ENCODE measurements at regions not wholly inside any gene's neighbourhood (a gene's known extent, or its start where the extent isn't known, plus 50 kb on each side); places are given as distances from the start of the nearest gene placed in this dataset.

DNA sequence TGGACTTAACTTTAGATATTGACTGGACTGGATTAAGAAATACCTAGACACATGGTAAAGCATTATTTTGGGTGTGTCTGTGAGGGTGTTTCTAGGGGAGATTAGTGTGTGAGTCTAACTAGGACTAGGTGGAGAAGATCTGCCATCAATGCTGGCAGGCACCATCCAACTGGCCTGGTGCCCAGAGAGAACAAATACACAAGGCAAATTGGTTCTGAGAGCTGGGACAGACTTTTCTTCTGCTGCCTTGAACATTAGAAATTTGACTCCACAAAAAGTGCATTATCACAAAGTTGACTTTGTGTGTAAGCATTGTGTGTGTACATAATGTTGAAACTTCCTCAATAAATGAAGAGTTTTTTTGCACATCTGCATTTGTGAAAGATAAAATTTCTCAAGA is 522.1 kb downstream of the SUCLA2 start:
- no peak for TF ChIP-seq EZH2 (IDR thresholded peaks at IDR 0.05; ENCODE audit: low read depth)
- TF ChIP-seq, protein P1, sequence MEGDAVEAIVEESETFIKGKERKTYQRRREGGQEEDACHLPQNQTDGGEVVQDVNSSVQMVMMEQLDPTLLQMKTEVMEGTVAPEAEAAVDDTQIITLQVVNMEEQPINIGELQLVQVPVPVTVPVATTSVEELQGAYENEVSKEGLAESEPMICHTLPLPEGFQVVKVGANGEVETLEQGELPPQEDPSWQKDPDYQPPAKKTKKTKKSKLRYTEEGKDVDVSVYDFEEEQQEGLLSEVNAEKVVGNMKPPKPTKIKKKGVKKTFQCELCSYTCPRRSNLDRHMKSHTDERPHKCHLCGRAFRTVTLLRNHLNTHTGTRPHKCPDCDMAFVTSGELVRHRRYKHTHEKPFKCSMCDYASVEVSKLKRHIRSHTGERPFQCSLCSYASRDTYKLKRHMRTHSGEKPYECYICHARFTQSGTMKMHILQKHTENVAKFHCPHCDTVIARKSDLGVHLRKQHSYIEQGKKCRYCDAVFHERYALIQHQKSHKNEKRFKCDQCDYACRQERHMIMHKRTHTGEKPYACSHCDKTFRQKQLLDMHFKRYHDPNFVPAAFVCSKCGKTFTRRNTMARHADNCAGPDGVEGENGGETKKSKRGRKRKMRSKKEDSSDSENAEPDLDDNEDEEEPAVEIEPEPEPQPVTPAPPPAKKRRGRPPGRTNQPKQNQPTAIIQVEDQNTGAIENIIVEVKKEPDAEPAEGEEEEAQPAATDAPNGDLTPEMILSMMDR (conservative IDR thresholded peaks at IDR 0.05): no peak

Data from PC-9 (cell line).